HG02759 (cell line): ENCODE measurements at regions not wholly inside any gene's neighbourhood (a gene's known extent, or its start where the extent isn't known, plus 50 kb on each side); places are given as distances from the start of the nearest gene placed in this dataset.
"Not testable (repeated sequence)": the region's sequence is repeated elsewhere in the genome, so short reads cannot be mapped to it uniquely, and the experiment has no call there.

ENCODE experiments used
- ATAC-seq: cut with Tn5 transposase; IDR thresholded peaks from one replicate; pipeline ENCODE4 v1.9.1; 2021; ENCODE audit warnings: mild to moderate bottlenecking, moderate library complexity; ENCODE audit not compliant: unreplicated experiment

- no peak for ATAC-seq
Measured at GRCh38 chr11:25742800-25743199, 589.1 kb upstream of the ANO3 start.

GRCh38 chr11:25755381-25755780 is 576.5 kb upstream of the ANO3 start:
- no peak for ATAC-seq

GRCh38 chr11:25755918-25756584 is 575.9 kb upstream of the ANO3 start:
- ATAC-seq, result no peak

GRCh38 chr11:25758145-25758661 is 573.7 kb upstream of the ANO3 start:
- no peak for ATAC-seq

- ATAC-seq, result no peak
Measured at GRCh38 chr11:25766332-25767015, 565.5 kb upstream of the ANO3 start.

- ATAC-seq, result no peak
Measured at GRCh38 chr11:25769287-25769686, 562.6 kb upstream of the ANO3 start.

- no peak for ATAC-seq
Measured at GRCh38 chr11:25771605-25772004, 560.3 kb upstream of the ANO3 start.

- ATAC-seq, result no peak
Measured at GRCh38 chr11:25775603-25776002, 556.3 kb upstream of the ANO3 start.

- no peak for ATAC-seq
Measured at GRCh38 chr11:25776238-25776637, 555.7 kb upstream of the ANO3 start.

GRCh38 chr11:25777343-25777742 is 554.6 kb upstream of the ANO3 start:
- ATAC-seq, result no peak

GRCh38 chr11:25779033-25779432 is 552.9 kb upstream of the ANO3 start:
- ATAC-seq, result no peak

- ATAC-seq, result no peak
Measured at GRCh38 chr11:25787416-25787815, 544.5 kb upstream of the ANO3 start.

GRCh38 chr11:25790396-25790795 is 541.5 kb upstream of the ANO3 start:
- ATAC-seq, result no peak

GRCh38 chr11:25793637-25794036 is 538.3 kb upstream of the ANO3 start:
- no peak for ATAC-seq

- ATAC-seq, result no peak
Measured at GRCh38 chr11:25794804-25795203, 537.1 kb upstream of the ANO3 start.

- no peak for ATAC-seq
Measured at GRCh38 chr11:25816411-25816810, 515.5 kb upstream of the ANO3 start.

GRCh38 chr11:25824688-25825087 is 507.2 kb upstream of the ANO3 start:
- no peak for ATAC-seq

- not testable (repeated sequence) for ATAC-seq
Measured at GRCh38 chr11:25831485-25831884, 500.4 kb upstream of the ANO3 start.

- no peak for ATAC-seq
Measured at GRCh38 chr11:25838918-25839625, 492.9 kb upstream of the ANO3 start.

- no peak for ATAC-seq
Measured at GRCh38 chr11:25844811-25845210, 487.1 kb upstream of the ANO3 start.

GRCh38 chr11:25855916-25856315 is 476.0 kb upstream of the ANO3 start:
- ATAC-seq, result no peak

GRCh38 chr11:25859776-25860175 is 472.2 kb upstream of the ANO3 start:
- no peak for ATAC-seq
